ENCODE measurements at regions not wholly inside any gene's neighbourhood (a gene's known extent, or its start where the extent isn't known, plus 50 kb on each side); places are given as distances from the start of the nearest gene placed in this dataset.
"Not testable (repeated sequence)": the region's sequence is repeated elsewhere in the genome, so short reads cannot be mapped to it uniquely, and the experiment has no call there.

DNA sequence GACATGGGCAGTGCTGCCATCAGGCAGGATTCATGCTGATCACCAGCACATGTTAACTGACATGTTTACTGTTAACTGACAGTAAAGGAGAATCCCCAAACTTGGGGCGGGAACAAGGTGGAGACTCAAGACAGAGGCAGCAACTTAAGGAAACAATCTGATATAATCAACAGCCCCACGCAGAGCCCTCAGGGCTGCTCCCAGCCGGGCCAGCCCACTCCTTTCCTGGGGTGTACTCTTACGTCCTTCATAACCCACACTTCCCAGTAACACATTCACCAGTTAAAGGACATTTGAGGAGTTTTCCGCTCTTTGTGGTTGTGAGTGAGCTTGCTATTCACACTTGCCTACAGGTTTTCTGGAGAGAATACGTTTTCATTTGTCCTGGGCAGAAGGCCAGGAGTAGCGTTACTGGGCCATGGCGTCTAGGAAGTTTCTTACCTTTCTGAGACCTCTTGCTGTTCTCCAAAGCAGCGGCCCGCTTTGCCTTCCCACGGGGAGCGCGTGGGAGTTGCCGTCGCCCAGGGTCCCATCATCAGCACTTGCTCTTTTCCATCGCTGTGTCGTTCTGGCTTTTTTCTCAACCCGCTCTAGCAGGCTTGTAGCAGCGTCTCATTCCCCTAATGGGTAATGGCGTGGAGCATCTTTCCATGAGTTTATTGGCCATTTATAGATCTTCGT is 56.4 kb downstream of the FOXF2 start:
- Mint-ChIP-seq H3K4me3 (no peak overlapping the region), H3K9me3 (peaks cover 3% of the 10 kb centered on the region), H3K4me1 (ENCODE audit: low read depth) (no peaks in the 10 kb centered on the region), H3K36me3 (ENCODE audit: low read depth) (no peaks in the 10 kb centered on the region), H3K27me3 (peaks cover 41% of the 10 kb centered on the region), H3K27ac (no peak overlapping the region)

DNA sequence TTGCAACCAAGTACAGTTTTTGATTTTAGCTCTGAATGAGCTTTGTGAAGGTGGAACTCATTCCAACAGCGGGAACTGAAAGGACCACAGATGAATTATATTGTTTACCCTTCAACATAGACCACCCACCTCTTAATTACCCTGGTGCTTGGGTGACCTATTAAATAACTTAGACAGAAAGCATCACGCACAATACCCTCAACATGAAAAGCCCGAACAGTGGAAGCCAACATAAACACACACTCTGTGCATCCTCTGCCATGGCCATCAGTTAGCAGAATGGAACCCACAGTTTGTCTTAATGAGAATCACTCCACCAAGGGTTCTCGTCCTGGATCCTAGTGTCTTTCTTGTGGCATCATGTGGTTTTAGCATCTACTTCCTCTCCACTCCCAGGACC is 60.5 kb downstream of the FOXF2 start:
- H3K36me3 Mint-ChIP-seq (ENCODE audit: low read depth), result no peaks in the 10 kb centered on the region
- no peak overlapping the region for H3K4me3 Mint-ChIP-seq
- H3K4me1 Mint-ChIP-seq (ENCODE audit: low read depth), result no peaks in the 10 kb centered on the region
- H3K27me3 Mint-ChIP-seq, result peaks cover 45% of the 10 kb centered on the region
- H3K27ac Mint-ChIP-seq, result no peak overlapping the region
- H3K9me3 Mint-ChIP-seq, result peaks cover 7% of the 10 kb centered on the region

DNA sequence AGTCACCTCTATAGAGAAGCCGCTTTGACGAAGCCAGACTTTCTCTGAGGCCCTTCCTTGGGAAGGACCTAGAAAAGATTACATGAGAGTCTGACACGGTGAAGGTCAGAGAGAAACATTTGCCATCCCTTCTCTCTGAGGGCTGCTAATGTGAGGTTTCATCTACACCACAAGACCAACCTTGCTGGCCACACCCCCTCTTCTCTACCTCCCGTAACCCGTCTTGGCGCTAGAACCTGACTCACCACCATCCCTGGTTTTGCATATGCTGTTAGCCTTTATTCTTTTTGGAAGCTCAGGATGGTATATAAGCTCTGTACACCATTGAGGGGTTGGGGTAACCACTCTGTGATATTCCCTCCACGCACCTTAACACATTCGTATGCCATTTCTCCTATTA is 63.6 kb downstream of the FOXF2 start:
- Mint-ChIP-seq H3K27ac (no peak overlapping the region), H3K4me3 (no peak overlapping the region), H3K9me3 (peaks cover 7% of the 10 kb centered on the region), H3K4me1 (ENCODE audit: low read depth) (no peaks in the 10 kb centered on the region), H3K27me3 (peaks cover 43% of the 10 kb centered on the region), H3K36me3 (ENCODE audit: low read depth) (no peaks in the 10 kb centered on the region)

DNA sequence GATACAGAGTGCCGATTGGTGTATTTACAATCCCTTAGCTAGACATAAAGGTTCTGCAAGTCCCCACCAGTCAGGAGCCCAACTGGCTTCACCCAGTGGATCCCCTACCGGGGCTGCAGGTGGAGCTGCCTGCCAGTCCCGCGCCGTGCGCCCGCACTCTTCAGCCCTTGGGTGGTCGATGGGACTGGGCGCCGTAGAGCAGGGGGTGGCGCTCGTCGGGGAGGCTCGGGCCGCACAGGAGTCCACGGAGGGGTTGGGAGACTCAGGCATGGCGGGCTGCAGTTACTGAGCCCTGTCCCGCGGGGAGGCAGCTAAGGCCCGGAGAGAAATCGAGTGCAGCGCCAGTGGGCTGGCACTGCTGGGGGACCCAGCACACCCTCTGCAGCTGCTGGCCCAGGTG is 67.4 kb downstream of the FOXF2 start:
- H3K4me3 Mint-ChIP-seq; H3K36me3 Mint-ChIP-seq (ENCODE audit: low read depth); H3K27ac Mint-ChIP-seq; H3K4me1 Mint-ChIP-seq (ENCODE audit: low read depth); H3K9me3 Mint-ChIP-seq: not testable (repeated sequence)
- H3K27me3 Mint-ChIP-seq, result peaks cover 17% of the 10 kb centered on the region

DNA sequence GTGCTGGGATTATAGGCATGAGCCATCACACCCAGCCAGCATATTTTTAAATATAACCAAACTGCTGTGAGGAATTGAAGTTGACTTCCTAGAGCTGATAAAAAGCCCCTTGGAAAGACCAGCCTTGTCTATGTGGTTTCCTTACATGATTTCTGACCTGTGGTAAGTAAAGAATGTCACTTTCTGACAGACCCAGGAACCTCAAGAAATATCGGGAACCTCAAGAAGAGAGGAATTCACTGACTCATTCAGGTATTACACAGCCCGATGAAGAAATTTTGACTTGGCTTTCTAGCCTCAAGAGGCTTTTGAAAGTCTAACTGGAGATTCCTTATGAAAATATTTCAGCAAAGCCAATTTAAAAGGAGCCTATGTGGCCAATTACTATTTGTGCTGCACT is 71.8 kb downstream of the FOXF2 start:
- peaks cover 2% of the 10 kb centered on the region for H3K27me3 Mint-ChIP-seq
- no peak overlapping the region for H3K27ac Mint-ChIP-seq
- no peaks in the 10 kb centered on the region for H3K36me3 Mint-ChIP-seq (ENCODE audit: low read depth)
- H3K9me3 Mint-ChIP-seq, result no peaks in the 10 kb centered on the region
- no peak overlapping the region for H3K4me3 Mint-ChIP-seq
- H3K4me1 Mint-ChIP-seq (ENCODE audit: low read depth), result no peaks in the 10 kb centered on the region

DNA sequence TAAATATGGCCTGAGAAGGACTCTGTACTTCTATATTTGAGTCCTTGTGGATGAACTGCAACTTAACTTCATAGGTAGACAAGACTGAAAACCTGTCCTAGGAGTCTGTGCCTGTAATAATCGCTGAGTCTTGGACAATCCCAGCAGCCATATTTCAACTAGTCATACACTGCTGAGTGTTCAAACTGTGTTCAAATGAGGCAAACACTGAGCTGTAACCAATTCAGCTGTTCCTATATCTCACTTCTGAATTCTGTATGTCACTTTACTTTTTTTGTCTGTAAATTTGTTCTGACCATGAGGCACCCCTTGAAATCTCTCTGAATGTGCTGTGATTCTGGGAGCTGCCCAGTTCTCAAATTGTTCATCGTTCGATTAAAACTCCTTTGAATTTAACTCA is 72.4 kb downstream of the FOXF2 start:
- H3K4me1 Mint-ChIP-seq (ENCODE audit: low read depth), result no peaks in the 10 kb centered on the region
- H3K27me3 Mint-ChIP-seq, result peaks cover 6% of the 10 kb centered on the region
- H3K4me3 Mint-ChIP-seq, result no peak overlapping the region
- H3K36me3 Mint-ChIP-seq (ENCODE audit: low read depth), result no peaks in the 10 kb centered on the region
- no peaks in the 10 kb centered on the region for H3K9me3 Mint-ChIP-seq
- no peak overlapping the region for H3K27ac Mint-ChIP-seq

DNA sequence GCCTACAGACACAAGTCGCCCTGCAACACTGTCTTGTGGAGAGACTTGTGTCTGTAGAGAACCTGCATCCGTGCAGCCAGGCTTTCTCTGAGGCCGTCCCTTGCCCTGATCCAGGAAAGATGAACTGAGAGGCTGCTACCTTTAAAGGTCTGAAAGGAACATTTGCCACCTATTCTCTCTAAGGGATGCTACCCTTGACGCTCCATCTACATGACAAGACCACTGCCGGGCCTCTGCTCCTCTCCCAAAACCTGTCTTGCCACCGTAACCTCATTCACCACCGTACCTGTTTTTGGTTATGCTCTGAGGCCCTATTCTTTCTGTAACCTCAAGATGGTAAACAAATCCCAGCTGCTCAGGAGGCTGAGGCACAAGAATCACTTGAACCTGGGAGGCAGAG is 73.9 kb downstream of the FOXF2 start:
- Mint-ChIP-seq H3K4me1 (ENCODE audit: low read depth) (no peaks in the 10 kb centered on the region), H3K36me3 (ENCODE audit: low read depth) (no peaks in the 10 kb centered on the region), H3K9me3 (no peaks in the 10 kb centered on the region), H3K27ac (no peak overlapping the region), H3K27me3 (peaks cover 11% of the 10 kb centered on the region), H3K4me3 (no peak overlapping the region)

DNA sequence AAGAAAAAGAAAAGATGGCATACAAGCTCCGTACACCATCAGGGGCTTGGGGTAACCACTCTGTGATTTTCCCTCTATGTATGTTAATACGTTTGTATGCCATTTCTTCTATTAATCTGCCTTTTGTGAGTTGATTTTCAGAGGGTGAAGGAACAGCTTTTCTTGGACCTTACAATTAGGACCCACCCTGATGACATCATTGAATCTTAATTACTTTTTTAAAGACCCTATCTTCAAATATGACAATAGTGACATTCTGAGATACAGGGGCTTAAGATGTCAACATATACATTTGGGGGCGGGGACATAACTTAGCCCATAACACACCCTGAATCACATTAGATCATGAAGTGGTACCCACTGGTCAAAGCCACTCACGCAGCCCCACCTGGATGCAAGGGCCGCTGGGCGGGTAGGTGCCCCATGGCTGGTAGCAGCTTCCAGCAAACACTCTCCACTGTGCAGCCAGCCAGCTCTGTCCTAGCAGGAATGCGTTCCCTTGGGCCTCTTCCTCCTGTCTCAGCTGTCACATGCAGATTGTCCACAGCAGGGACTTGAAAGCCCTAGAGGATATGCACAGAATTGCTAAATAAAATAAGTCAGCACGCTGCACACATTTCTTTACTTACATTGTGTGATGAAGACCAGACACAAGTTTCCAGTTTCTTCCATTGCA is 74.5 kb downstream of the FOXF2 start:
- H3K36me3 Mint-ChIP-seq (ENCODE audit: low read depth), result no peaks in the 10 kb centered on the region
- no peaks in the 10 kb centered on the region for H3K4me1 Mint-ChIP-seq (ENCODE audit: low read depth)
- H3K4me3 Mint-ChIP-seq, result no peak overlapping the region
- H3K27me3 Mint-ChIP-seq, result peaks cover 11% of the 10 kb centered on the region
- no peak overlapping the region for H3K27ac Mint-ChIP-seq
- H3K9me3 Mint-ChIP-seq, result no peaks in the 10 kb centered on the region

DNA sequence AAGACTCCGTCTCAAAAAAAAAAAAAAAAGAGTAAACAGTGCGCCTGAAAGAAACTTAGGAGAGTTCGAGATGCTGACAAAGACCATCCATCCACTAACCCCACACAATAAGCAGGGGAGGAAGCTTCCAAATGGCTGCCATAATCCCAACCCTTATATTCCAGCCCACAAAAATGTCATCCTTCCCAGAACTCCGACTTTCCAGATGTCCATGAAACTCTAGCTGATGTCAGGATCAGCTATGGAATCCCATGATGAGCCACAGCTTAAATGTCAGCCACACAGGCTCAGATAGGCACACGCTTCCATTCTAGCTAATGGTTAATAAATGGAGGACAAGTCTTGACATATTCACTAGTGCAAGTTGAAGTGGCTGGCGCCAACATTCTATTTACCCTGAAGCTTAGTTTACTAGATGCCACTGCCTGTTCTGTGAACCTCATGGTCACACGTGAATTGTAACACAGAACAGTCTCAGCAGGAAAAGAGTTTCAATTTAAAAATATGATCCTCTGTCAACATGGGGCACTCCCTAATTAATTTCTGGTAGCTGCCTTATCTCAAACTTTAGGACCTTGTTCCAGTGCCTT is 75.5 kb downstream of the FOXF2 start:
- Mint-ChIP-seq H3K4me1 (ENCODE audit: low read depth) (no peaks in the 10 kb centered on the region), H3K27me3 (peaks cover 19% of the 10 kb centered on the region), H3K4me3 (no peak overlapping the region)

DNA sequence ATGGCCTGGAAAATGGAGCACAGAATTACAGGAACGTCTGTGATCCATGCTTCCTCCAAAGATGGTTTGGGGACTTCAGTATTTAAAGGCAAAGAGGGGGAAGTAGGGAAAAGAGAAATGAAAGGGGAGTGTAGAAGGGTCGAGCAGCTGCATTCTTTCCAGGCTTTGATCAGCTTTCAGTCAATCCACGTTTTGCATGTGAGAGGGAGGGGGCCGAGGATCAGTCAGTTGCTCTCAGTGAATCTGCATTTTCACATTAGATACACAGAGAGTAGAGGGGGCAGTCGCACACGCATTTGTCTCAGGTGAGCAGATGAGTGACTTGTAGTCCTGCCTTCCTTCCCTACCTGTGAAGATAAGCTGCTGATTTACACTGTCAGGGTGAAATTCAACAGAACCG is 78.8 kb downstream of the FOXF2 start:
- H3K4me1 Mint-ChIP-seq (ENCODE audit: low read depth), result no peaks in the 10 kb centered on the region
- no peak overlapping the region for H3K27ac Mint-ChIP-seq
- no peaks in the 10 kb centered on the region for H3K36me3 Mint-ChIP-seq (ENCODE audit: low read depth)
- peaks cover 26% of the 10 kb centered on the region for H3K27me3 Mint-ChIP-seq
- H3K4me3 Mint-ChIP-seq, result no peak overlapping the region
- H3K9me3 Mint-ChIP-seq, result no peaks in the 10 kb centered on the region

More for the DNA sequence above, 75.5 kb downstream of the FOXF2 start:
- H3K36me3 Mint-ChIP-seq (ENCODE audit: low read depth), result no peaks in the 10 kb centered on the region
- no peak overlapping the region for H3K27ac Mint-ChIP-seq
- no peaks in the 10 kb centered on the region for H3K9me3 Mint-ChIP-seq

DNA sequence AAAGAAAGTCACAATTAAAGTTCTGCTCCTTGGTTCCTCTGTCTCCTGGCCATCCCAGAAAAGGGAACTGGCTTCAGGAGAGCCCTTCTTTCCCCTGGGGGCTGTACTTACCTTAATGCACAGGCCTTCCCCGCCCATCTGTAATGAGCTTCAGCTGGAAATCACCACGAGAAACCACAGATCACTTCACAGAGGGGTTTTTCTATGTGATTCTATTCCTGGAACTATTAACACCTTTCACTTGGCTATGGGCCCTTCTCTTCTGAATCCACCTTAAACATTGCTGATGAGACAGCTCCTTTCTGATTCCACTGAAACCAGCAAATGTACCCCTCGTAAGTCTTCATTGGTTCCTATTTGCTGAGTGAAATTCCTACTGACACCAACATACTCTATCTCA is 80.7 kb downstream of the FOXF2 start:
- Mint-ChIP-seq H3K27me3 (peaks cover 32% of the 10 kb centered on the region), H3K9me3 (no peaks in the 10 kb centered on the region), H3K4me1 (ENCODE audit: low read depth) (no peaks in the 10 kb centered on the region), H3K4me3 (no peak overlapping the region), H3K36me3 (ENCODE audit: low read depth) (no peaks in the 10 kb centered on the region), H3K27ac (no peak overlapping the region)

DNA sequence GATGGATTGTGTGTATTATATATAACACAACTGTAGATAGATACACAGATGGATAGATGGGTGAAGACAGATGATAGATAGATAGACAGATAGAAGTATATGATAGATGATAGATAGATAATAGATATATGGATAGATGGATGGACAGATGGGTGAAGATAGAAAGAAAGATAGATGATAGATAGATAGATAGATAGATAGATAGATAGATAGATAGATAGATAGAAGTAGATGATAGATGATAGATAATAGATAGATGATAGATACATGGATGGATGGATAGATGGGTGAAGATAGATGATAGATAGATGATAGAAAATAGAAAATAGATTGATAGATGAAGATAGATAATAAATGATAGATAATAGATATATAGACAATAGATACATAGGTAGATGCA is 83.3 kb downstream of the FOXF2 start:
- Mint-ChIP-seq H3K36me3 (ENCODE audit: low read depth) (no peaks in the 10 kb centered on the region), H3K4me1 (ENCODE audit: low read depth) (no peaks in the 10 kb centered on the region), H3K9me3 (no peaks in the 10 kb centered on the region), H3K27me3 (peaks cover 24% of the 10 kb centered on the region), H3K27ac (no peak overlapping the region), H3K4me3 (no peak overlapping the region)

DNA sequence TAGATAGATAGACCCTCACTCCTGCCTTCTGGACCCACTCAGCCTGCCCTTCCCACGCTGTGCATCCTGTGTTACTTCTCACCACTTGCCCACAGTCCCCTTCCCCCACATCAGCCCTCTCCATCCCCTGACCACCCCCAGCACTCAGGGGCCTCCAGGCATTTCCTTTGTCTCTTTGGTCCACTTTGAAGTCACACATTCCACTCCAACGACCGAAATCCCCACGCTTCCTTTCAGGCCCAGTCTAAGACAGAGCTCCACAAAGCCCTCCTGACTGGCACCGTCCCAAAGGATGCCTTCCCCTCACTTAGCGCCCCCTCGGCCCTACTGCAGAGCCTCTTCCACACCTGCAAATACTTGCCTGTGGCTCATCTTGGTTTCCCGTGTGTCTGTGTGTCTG is 83.8 kb downstream of the FOXF2 start:
- H3K27ac Mint-ChIP-seq, result no peak overlapping the region
- no peaks in the 10 kb centered on the region for H3K36me3 Mint-ChIP-seq (ENCODE audit: low read depth)
- peaks cover 21% of the 10 kb centered on the region for H3K27me3 Mint-ChIP-seq
- H3K4me1 Mint-ChIP-seq (ENCODE audit: low read depth), result no peaks in the 10 kb centered on the region
- no peaks in the 10 kb centered on the region for H3K9me3 Mint-ChIP-seq
- no peak overlapping the region for H3K4me3 Mint-ChIP-seq

DNA sequence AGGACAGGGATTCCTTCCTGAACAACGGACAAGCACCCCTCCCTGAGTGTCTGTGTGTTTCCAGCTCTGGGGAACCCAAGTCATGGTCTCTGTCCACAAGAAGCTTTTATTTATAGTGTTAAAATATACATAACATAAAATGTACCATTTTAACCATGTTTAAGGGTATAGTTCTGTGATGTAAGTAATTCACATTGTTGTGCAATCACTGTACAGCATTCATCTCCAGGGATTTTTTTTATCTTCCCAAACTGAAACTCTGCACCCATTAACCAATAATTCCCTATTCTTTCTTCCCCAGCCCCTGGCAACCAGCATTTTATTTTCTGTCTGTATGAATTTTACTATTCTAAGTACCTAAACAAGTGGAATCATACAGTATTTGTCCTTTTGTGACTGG is 84.2 kb downstream of the FOXF2 start:
- H3K27ac Mint-ChIP-seq, result no peak overlapping the region
- peaks cover 25% of the 10 kb centered on the region for H3K27me3 Mint-ChIP-seq
- no peaks in the 10 kb centered on the region for H3K4me1 Mint-ChIP-seq (ENCODE audit: low read depth)
- H3K9me3 Mint-ChIP-seq, result peaks cover 4% of the 10 kb centered on the region
- no peak overlapping the region for H3K4me3 Mint-ChIP-seq
- H3K36me3 Mint-ChIP-seq (ENCODE audit: low read depth), result no peaks in the 10 kb centered on the region

DNA sequence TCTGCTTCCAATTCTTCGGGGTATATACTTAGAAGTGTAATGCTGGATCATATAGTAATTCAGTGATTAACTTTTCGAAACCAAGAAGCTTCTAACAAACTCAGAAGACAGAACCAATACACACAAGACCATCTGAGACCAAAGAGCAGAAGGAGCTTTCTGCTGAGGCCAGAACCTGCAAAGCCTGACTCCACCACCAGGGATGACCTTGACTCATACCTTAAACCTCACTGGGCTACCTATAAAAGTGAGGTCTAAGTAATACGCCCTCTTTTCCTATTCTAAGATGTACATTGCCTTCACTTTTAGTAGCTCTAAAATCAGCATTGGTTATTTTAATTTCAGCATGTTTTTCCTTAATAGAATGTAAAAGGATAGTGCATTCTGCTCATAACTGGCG is 84.8 kb downstream of the FOXF2 start:
- Mint-ChIP-seq H3K36me3 (ENCODE audit: low read depth) (no peaks in the 10 kb centered on the region), H3K9me3 (peaks cover 4% of the 10 kb centered on the region), H3K4me1 (ENCODE audit: low read depth) (no peaks in the 10 kb centered on the region), H3K27ac (no peak overlapping the region), H3K4me3 (no peak overlapping the region), H3K27me3 (peaks cover 26% of the 10 kb centered on the region)

DNA sequence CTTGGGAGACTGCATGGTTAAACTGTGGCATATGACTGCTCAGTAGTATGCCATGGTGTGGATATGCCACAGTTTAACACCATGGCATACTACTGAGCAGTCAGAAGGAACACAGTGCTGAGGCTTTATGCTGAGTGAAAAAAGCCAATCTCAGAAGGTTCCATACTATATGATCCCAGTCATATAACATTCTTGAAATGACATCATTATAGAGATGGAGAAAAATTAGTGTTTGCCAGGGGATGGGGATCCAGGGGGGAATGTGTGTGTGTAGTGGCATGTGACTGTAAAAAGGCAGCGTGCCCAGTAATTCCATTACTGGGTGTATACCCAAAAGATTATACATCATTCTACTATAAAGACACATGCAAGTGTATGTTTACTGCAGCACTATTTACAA is 85.8 kb downstream of the FOXF2 start:
- H3K27ac Mint-ChIP-seq, result no peak overlapping the region
- no peaks in the 10 kb centered on the region for H3K36me3 Mint-ChIP-seq (ENCODE audit: low read depth)

More for the DNA sequence above, 85.8 kb downstream of the FOXF2 start:
- H3K4me1 Mint-ChIP-seq (ENCODE audit: low read depth), result no peaks in the 10 kb centered on the region
- peaks cover 4% of the 10 kb centered on the region for H3K9me3 Mint-ChIP-seq
- H3K4me3 Mint-ChIP-seq, result no peak overlapping the region
- peaks cover 21% of the 10 kb centered on the region for H3K27me3 Mint-ChIP-seq

Measured in stimulated activated naive CD8-positive, alpha-beta T cell treated with anti-CD3 and anti-CD28 coated beads, Interleukin-15, Interleukin-2, amounts not matched to agents 100 ng/mL and 50 ng/mL, for 24 hours (primary cell).